ENCODE measurements at regions not wholly inside any gene's neighbourhood (a gene's known extent, or its start where the extent isn't known, plus 50 kb on each side); places are given as distances from the start of the nearest gene placed in this dataset.

GRCh38 chr7:26513948-26514347 is 222.3 kb downstream of the SNX10 start:
- Mint-ChIP-seq H3K9me3 (no peaks in the 10 kb centered on the region), H3K27me3 (peaks cover 22% of the 10 kb centered on the region), H3K4me3 (no peak overlapping the region), H3K27ac (no peak overlapping the region), H3K4me1 (no peaks in the 10 kb centered on the region), H3K36me3 (ENCODE audit: low read depth) (no peaks in the 10 kb centered on the region)
- intact Hi-C loops (cut with micrococcal nuclease): no loop called here
- ChIA-PET POLR2A (no interaction called here), CTCF (interaction anchor here (0.8 kb wide), 1 partner anchor 14 kb away, joined by 3 read pairs; no protein-coding TSS in a partner anchor)
- DNase-seq (no peak), ATAC-seq (ENCODE audit: low read depth) (no peak)
- TF ChIP-seq CTCF (IDR thresholded peaks at IDR 0.05): no peak

DNA sequence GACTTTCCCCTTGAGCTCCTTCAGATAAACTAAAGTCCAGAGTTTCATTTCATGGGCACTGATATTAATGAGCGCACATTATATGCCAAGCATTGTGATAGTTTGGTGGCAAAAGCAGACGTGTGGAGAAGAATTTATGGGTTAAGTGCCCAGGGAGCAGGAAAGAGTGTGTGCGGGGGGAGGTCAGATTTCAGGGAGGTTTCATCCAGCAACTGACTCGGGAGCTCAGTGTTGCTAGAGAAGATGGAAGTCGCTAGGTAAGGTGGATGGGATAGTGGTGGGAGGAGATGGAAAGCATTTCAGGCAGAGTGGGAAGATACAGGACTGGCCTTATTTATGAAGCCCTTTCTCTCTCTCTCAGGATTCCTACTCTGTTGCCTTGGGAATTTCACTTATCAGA is 223.0 kb downstream of the SNX10 start:
- H3K27me3 Mint-ChIP-seq: peaks cover 25% of the 10 kb centered on the region
- no peaks in the 10 kb centered on the region for H3K4me1 Mint-ChIP-seq
- ATAC-seq (ENCODE audit: low read depth) (no peak), DNase-seq (no peak)
- H3K27ac Mint-ChIP-seq: no peak overlapping the region
- intact Hi-C loops (cut with micrococcal nuclease): no loop called here
- no peak overlapping the region for H3K4me3 Mint-ChIP-seq
- ChIA-PET CTCF (no interaction called here), POLR2A (no interaction called here)
- TF ChIP-seq CTCF (IDR thresholded peaks at IDR 0.05): no peak
- H3K36me3 Mint-ChIP-seq (ENCODE audit: low read depth): no peaks in the 10 kb centered on the region
- no peaks in the 10 kb centered on the region for H3K9me3 Mint-ChIP-seq

DNA sequence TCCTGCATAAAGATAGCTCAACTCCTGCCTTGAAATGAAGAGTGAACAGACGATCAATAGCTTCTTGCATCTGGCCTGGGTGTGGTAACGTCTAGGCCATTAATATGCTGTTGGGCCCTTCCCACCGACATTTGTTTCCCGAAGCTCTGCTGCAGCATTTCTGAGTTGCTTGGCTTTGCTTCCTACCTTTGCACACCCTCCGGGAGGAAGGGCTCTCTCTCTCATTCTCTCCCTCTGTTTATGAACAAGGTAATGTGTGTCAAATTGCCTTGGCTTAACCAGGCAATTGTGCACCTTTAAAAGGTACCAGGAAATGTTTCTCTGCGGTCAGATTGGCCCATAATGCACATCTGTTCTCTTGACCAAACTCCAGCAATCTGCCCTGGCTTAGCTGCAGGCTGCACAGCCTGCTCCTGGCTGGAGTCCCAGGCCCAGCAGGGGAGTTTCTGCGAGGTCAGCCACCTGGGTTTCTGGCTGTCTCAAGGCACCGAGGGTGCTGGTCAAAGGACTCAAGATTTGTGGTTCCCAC is 223.7 kb downstream of the SNX10 start:
- intact Hi-C loops (cut with micrococcal nuclease): no loop called here
- POLR2A ChIA-PET: no interaction called here
- no peak for TF ChIP-seq CTCF (IDR thresholded peaks at IDR 0.05)
- H3K9me3 Mint-ChIP-seq: no peaks in the 10 kb centered on the region
- H3K27ac Mint-ChIP-seq: no peak overlapping the region
- CTCF ChIA-PET: no interaction called here
- DNase-seq (no peak), ATAC-seq (ENCODE audit: low read depth) (no peak)
- H3K4me3 Mint-ChIP-seq: no peak overlapping the region
- H3K27me3 Mint-ChIP-seq: peaks cover 27% of the 10 kb centered on the region
- no peaks in the 10 kb centered on the region for H3K36me3 Mint-ChIP-seq (ENCODE audit: low read depth)
- H3K4me1 Mint-ChIP-seq: no peaks in the 10 kb centered on the region

GRCh38 chr7:26520483-26520882 is 228.8 kb downstream of the SNX10 start:
- CTCF ChIA-PET: no interaction called here
- H3K27ac Mint-ChIP-seq: no peak overlapping the region

DNA sequence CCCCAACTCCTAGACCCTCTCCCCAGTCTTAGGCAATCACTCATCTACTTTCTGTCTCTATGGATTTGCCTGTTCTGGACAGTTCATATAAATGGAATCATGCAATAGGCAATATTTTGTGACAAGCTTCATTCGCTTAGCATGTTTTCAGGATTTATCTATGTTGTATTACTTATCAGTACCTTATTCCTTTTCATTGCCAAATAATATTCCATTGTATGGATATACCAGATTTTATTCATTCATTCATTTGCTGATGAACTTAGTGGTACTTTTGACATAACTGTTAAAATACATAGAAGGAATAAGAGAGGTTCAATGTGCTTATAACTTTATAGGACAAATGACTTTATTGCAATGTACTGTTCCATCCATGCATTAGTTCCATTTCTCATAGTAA is 231.0 kb downstream of the SNX10 start:
- no peaks in the 10 kb centered on the region for H3K36me3 Mint-ChIP-seq (ENCODE audit: low read depth)

More at GRCh38 chr7:26520483-26520882, 228.8 kb downstream of the SNX10 start:
- peaks cover 19% of the 10 kb centered on the region for H3K27me3 Mint-ChIP-seq
- peaks cover 2% of the 10 kb centered on the region for H3K4me1 Mint-ChIP-seq
- intact Hi-C loops (cut with micrococcal nuclease): no loop called here
- no peak for ATAC-seq (ENCODE audit: low read depth)
- POLR2A ChIA-PET: no interaction called here
- H3K36me3 Mint-ChIP-seq (ENCODE audit: low read depth): no peaks in the 10 kb centered on the region
- peaks cover 8% of the 10 kb centered on the region for H3K9me3 Mint-ChIP-seq
- no peak overlapping the region for H3K4me3 Mint-ChIP-seq
- TF ChIP-seq CTCF (IDR thresholded peaks at IDR 0.05): no peak
- no peak for DNase-seq

More for the DNA sequence above, 231.0 kb downstream of the SNX10 start:
- DNase-seq: no peak
- POLR2A ChIA-PET: no interaction called here
- Mint-ChIP-seq H3K4me3 (no peak overlapping the region), H3K27me3 (peaks cover 18% of the 10 kb centered on the region), H3K9me3 (peaks cover 8% of the 10 kb centered on the region), H3K27ac (no peak overlapping the region), H3K4me1 (peaks cover 2% of the 10 kb centered on the region)
- CTCF ChIA-PET: no interaction called here
- TF ChIP-seq CTCF (IDR thresholded peaks at IDR 0.05): no peak
- no peak for ATAC-seq (ENCODE audit: low read depth)
- intact Hi-C loops (cut with micrococcal nuclease): no loop called here

Data from activated B cell treated with CpG ODN at 0.5 μM for 24 hours (primary cell).